ENCODE measurements at regions not wholly inside any gene's neighbourhood (a gene's known extent, or its start where the extent isn't known, plus 50 kb on each side); places are given as distances from the start of the nearest gene placed in this dataset.

- DNase-seq: no peak
Measured at GRCh38 chr12:128178966-128179365, 88.0 kb upstream of the TMEM132C start.

- DNase-seq: no peak
Measured at GRCh38 chr12:128180166-128180565, 86.8 kb upstream of the TMEM132C start.

GRCh38 chr12:128190052-128190451 lies 76.9 kb upstream of the TMEM132C start:
- no peak for DNase-seq

- peak; percentile 1 for DNase-seq
Measured at GRCh38 chr12:128190614-128191013, 76.4 kb upstream of the TMEM132C start.

- no peak for DNase-seq
Measured at GRCh38 chr12:128191380-128191779, 75.6 kb upstream of the TMEM132C start.

GRCh38 chr12:128204711-128205110 lies 62.3 kb upstream of the TMEM132C start:
- DNase-seq: no peak

- no peak for DNase-seq
Measured at GRCh38 chr12:128205145-128205544, 61.8 kb upstream of the TMEM132C start.

GRCh38 chr12:128205758-128206157 lies 61.2 kb upstream of the TMEM132C start:
- DNase-seq: no peak

All from hematopoietic multipotent progenitor cell treated with erythropoietin and hydrocortisone succinate and interleukin-3 and kit ligand, for 4 days (in vitro differentiated cells).